OCI-LY7 (cell line): ENCODE measurements at regions not wholly inside any gene's neighbourhood (a gene's known extent, or its start where the extent isn't known, plus 50 kb on each side); places are given as distances from the start of the nearest gene placed in this dataset.

Experiments used
- BruUV-seq: library from RNA; stranded (reverse); fragments of 400-500 nt; replicated peaks from 2 replicates; lab custom pipeline; 2021; lab: Mats Ljungman, UMichigan
- CTCF ChIA-PET: fragments of 300-600 bp; sonication (Branson Sonifier 250); formaldehyde crosslinking; loops from one replicate; lab custom pipeline; 2022; ENCODE audit warnings: antibody characterized with exemption; ENCODE audit not compliant: unreplicated experiment; lab: Charles Lee
- POLR2A ChIA-PET: fragments of 300-600 bp; sonication (Branson Sonifier 250); formaldehyde crosslinking; loops from one replicate; lab custom pipeline; 2022; ENCODE audit warnings: antibody characterized with exemption; lab: Charles Lee
- DNase-seq: peaks from one replicate; pipeline ENCODE4 v3.0.0-alpha.2; 2015; ENCODE audit warnings: low spot score
- H2AFZ ChIP-seq: fragments of 200-600 bp; sonication (generic), shearing (Covaris generic); 2 replicates; pipeline ENCODE4 v1.6.1; 2014; ENCODE audit warnings: mild to moderate bottlenecking, antibody characterized with exemption, low read length, moderate library complexity
- H3K27ac ChIP-seq: fragments of 200-600 bp; sonication (generic); 2 replicates; pipeline ENCODE4 v1.5.1; 2014; ENCODE audit warnings: mixed run types, low read depth, mild to moderate bottlenecking, moderate library complexity, low read length, inconsistent platforms; ENCODE audit not compliant: poor library complexity, severe bottlenecking
- H3K36me3 ChIP-seq: fragments of 200-600 bp; sonication (generic); 2 replicates; pipeline ENCODE4 v1.6.1; 2014; ENCODE audit warnings: mild to moderate bottlenecking, antibody characterized with exemption, low read length, moderate library complexity, mixed read lengths; ENCODE audit not compliant: insufficient read depth
- H3K4me1 ChIP-seq: fragments of 200-600 bp; sonication (generic); 2 replicates; pipeline ENCODE4 v1.5.1; 2014; ENCODE audit warnings: mild to moderate bottlenecking, low read length; ENCODE audit not compliant: insufficient read depth, poor library complexity, severe bottlenecking
- H3K4me2 ChIP-seq: fragments of 200-600 bp; sonication (generic); 2 replicates; pipeline ENCODE4 v1.6.1; 2014; ENCODE audit warnings: mild to moderate bottlenecking, low read length
- H3K4me3 ChIP-seq: fragments of 200-600 bp; sonication (generic); 2 replicates; pipeline ENCODE4 v1.5.1; 2014; ENCODE audit warnings: mild to moderate bottlenecking, low read depth, low read length; ENCODE audit not compliant: poor library complexity, severe bottlenecking
- H3K79me2 ChIP-seq: fragments of 200-600 bp; sonication (generic); 2 replicates; pipeline ENCODE4 v1.6.1; 2016; ENCODE audit warnings: low read depth, mild to moderate bottlenecking, low read length, moderate library complexity, mixed read lengths; ENCODE audit not compliant: insufficient read depth
- H3K9me2 ChIP-seq: fragments of 200-600 bp; sonication (generic); 2 replicates; pipeline ENCODE4 v1.6.1; 2016; ENCODE audit warnings: mild to moderate bottlenecking, low read length, mixed read lengths; ENCODE audit not compliant: insufficient read depth
- H3K9me3 ChIP-seq: fragments of 200-600 bp; sonication (generic); 2 replicates; pipeline ENCODE4 v1.6.1; 2014; ENCODE audit warnings: mild to moderate bottlenecking, mixed run types, low read length, mixed read lengths
- H4K20me1 ChIP-seq: fragments of 200-600 bp; sonication (generic); 2 replicates; pipeline ENCODE4 v1.6.1; 2014; ENCODE audit warnings: mild to moderate bottlenecking, antibody characterized with exemption, low read length, moderate library complexity, mixed read lengths; ENCODE audit not compliant: insufficient read depth
- EZH2phosphoT487 ChIP-seq: fragments of 200-600 bp; sonication (generic); IDR thresholded peaks from 2 replicates; pipeline ENCODE4 v1.6.1; 2018; ENCODE audit warnings: low read depth, borderline replicate concordance, mild to moderate bottlenecking, mixed run types, antibody characterized with exemption, low read length, moderate library complexity, mixed read lengths
- intact Hi-C: fragments of 100-400 bp; cut with micrococcal nuclease; formaldehyde crosslinking; loops from one replicate; pipeline ENCODE4 v1.10.0; 2022; ENCODE audit not compliant: unreplicated experiment
- TF ChIP-seq, protein P1 (sequence below): fragments of 200-600 bp; sonication (generic); conservative IDR thresholded peaks from 2 replicates; pipeline ENCODE4 v1.5.1; 2014; ENCODE audit warnings: mild to moderate bottlenecking, antibody characterized with exemption, low read length, moderate library complexity, mixed read lengths

GRCh38 chr22:47379037-47379436 is 616.6 kb downstream of the TBC1D22A start:
- H4K20me1 ChIP-seq = no peaks in the 10 kb centered on the region
- no peaks in the 10 kb centered on the region for H3K79me2 ChIP-seq
- no peak overlapping the region for H2AFZ ChIP-seq
- BruUV-seq = no TSS peak
- intact Hi-C loops = no loop called here
- H3K4me1 ChIP-seq = no peaks in the 10 kb centered on the region
- ChIA-PET POLR2A (no interaction called here), CTCF (no interaction called here)
- no peak for DNase-seq
- no peaks in the 10 kb centered on the region for H3K36me3 ChIP-seq
- H3K9me2 ChIP-seq = no peaks in the 10 kb centered on the region
- no peaks in the 10 kb centered on the region for H3K9me3 ChIP-seq
- H3K4me3 ChIP-seq = no peak overlapping the region
- H3K27ac ChIP-seq = no peak overlapping the region
- TF ChIP-seq, protein P1, sequence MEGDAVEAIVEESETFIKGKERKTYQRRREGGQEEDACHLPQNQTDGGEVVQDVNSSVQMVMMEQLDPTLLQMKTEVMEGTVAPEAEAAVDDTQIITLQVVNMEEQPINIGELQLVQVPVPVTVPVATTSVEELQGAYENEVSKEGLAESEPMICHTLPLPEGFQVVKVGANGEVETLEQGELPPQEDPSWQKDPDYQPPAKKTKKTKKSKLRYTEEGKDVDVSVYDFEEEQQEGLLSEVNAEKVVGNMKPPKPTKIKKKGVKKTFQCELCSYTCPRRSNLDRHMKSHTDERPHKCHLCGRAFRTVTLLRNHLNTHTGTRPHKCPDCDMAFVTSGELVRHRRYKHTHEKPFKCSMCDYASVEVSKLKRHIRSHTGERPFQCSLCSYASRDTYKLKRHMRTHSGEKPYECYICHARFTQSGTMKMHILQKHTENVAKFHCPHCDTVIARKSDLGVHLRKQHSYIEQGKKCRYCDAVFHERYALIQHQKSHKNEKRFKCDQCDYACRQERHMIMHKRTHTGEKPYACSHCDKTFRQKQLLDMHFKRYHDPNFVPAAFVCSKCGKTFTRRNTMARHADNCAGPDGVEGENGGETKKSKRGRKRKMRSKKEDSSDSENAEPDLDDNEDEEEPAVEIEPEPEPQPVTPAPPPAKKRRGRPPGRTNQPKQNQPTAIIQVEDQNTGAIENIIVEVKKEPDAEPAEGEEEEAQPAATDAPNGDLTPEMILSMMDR = no peak
- no peak for TF ChIP-seq EZH2phosphoT487
- no peak overlapping the region for H3K4me2 ChIP-seq

GRCh38 chr22:47377926-47378560 is 615.6 kb downstream of the TBC1D22A start:
- no peak overlapping the region for H3K4me2 ChIP-seq
- H3K9me3 ChIP-seq = no peaks in the 10 kb centered on the region
- no TSS peak for BruUV-seq
- no peak overlapping the region for H2AFZ ChIP-seq
- H3K4me3 ChIP-seq = no peak overlapping the region
- H3K27ac ChIP-seq = no peak overlapping the region
- TF ChIP-seq EZH2phosphoT487 = no peak
- TF ChIP-seq, protein P1 = no peak
- DNase-seq = no peak
- CTCF ChIA-PET = no interaction called here
- H3K4me1 ChIP-seq = no peaks in the 10 kb centered on the region
- H4K20me1 ChIP-seq = no peaks in the 10 kb centered on the region
- H3K36me3 ChIP-seq = no peaks in the 10 kb centered on the region
- POLR2A ChIA-PET = no interaction called here
- no peaks in the 10 kb centered on the region for H3K79me2 ChIP-seq
- no peaks in the 10 kb centered on the region for H3K9me2 ChIP-seq
- intact Hi-C loops = no loop called here

DNA sequence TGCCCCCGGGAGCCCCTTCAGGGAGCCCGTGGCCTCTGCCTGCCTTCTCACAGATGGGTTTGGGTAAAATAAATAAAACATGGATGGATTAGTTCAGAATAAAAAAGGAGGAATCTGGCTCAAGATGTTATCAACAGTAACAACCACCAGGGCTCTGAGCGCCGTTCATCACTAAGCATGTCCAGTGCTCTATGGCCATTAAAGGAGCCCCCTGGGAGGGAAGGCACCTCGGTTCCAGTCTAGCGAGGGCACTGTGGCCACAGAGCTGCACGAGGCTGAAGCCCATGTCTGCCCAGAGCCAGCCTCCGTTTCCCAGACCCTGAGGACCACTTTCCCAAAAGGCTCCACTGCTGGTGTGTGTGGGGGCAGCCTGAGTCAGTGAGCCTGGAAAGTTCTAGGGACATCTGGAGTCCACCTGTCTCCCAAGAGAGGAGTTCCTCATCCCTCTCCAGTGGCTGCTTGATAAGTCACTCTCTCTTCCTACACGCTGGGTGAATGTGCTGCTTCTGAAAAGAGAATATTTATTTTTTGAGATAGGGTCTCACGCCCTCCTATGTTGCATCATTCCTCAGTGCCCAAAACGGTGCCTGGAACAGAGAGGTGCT is 614.6 kb downstream of the TBC1D22A start:
- Histone ChIP-seq H3K36me3 (no peaks in the 10 kb centered on the region), H3K27ac (no peak overlapping the region), H2AFZ (no peak overlapping the region), H4K20me1 (no peaks in the 10 kb centered on the region), H3K79me2 (no peaks in the 10 kb centered on the region), H3K9me2 (no peaks in the 10 kb centered on the region), H3K4me1 (no peaks in the 10 kb centered on the region), H3K4me2 (no peak overlapping the region), H3K4me3 (no peak overlapping the region), H3K9me3 (no peaks in the 10 kb centered on the region)
- no TSS peak for BruUV-seq
- DNase-seq = no peak
- ChIA-PET CTCF (no interaction called here), POLR2A (no interaction called here)
- intact Hi-C loops = no loop called here
- TF ChIP-seq, protein P1 = no peak
- no peak for TF ChIP-seq EZH2phosphoT487
